OCI-LY1 (cell line): ENCODE measurements at regions not wholly inside any gene's neighbourhood (a gene's known extent, or its start where the extent isn't known, plus 50 kb on each side); places are given as distances from the start of the nearest gene placed in this dataset.

Experiments used
- H2AFZ ChIP-seq: fragments of 200-600 bp; sonication (generic), shearing (Covaris generic); 2 replicates; pipeline ENCODE4 v1.6.0; 2014; ENCODE audit warnings: antibody characterized with exemption, mild to moderate bottlenecking, low read length
- H3F3A ChIP-seq: fragments of 200-600 bp; sonication (generic), shearing (Covaris generic); 2 replicates; pipeline ENCODE4 v1.6.0; 2014; ENCODE audit warnings: mild to moderate bottlenecking, antibody characterized with exemption, low read length, moderate library complexity; ENCODE audit not compliant: insufficient read depth
- H3K27ac ChIP-seq: fragments of 200-600 bp; sonication (generic); 2 replicates; pipeline ENCODE4 v1.5.1; 2014; ENCODE audit warnings: low read length, mixed run types, mild to moderate bottlenecking, low read depth; ENCODE audit not compliant: poor library complexity, severe bottlenecking
- H3K27me3 ChIP-seq: fragments of 200-600 bp; sonication (generic); 2 replicates; pipeline ENCODE4 v1.6.0; 2014; ENCODE audit warnings: antibody characterized with exemption, mild to moderate bottlenecking, low read length, moderate library complexity; ENCODE audit not compliant: insufficient read depth
- H3K36me3 ChIP-seq: fragments of 200-600 bp; sonication (generic); 2 replicates; pipeline ENCODE4 v1.6.1; 2014; ENCODE audit warnings: mild to moderate bottlenecking, antibody characterized with exemption, low read length, moderate library complexity, mixed read lengths; ENCODE audit not compliant: insufficient read depth
- H3K4me1 ChIP-seq: fragments of 200-600 bp; sonication (generic); 2 replicates; pipeline ENCODE4 v1.5.1; 2014; ENCODE audit warnings: mild to moderate bottlenecking, low read length, moderate library complexity; ENCODE audit not compliant: insufficient read depth, severe bottlenecking
- H3K4me2 ChIP-seq: fragments of 200-600 bp; sonication (generic), shearing (Covaris generic); 2 replicates; pipeline ENCODE4 v1.6.1; 2014; ENCODE audit warnings: low read length
- H3K4me3 ChIP-seq: fragments of 200-600 bp; sonication (generic); 2 replicates; pipeline ENCODE4 v1.5.1; 2014; ENCODE audit warnings: low read length, low read depth, mild to moderate bottlenecking, mixed read lengths; ENCODE audit not compliant: poor library complexity, severe bottlenecking
- H3K79me2 ChIP-seq: fragments of 200-600 bp; shearing (Covaris generic); 2 replicates; pipeline ENCODE4 v1.6.1; 2016; ENCODE audit warnings: mixed run types, low read length, mixed read lengths; ENCODE audit not compliant: insufficient read depth
- H3K9ac ChIP-seq: fragments of 200-600 bp; sonication (generic), shearing (Covaris generic); 2 replicates; pipeline ENCODE4 v1.6.1; 2014; ENCODE audit warnings: mild to moderate bottlenecking, low read length, mixed read lengths
- H3K9me2 ChIP-seq: fragments of 200-600 bp; sonication (generic), shearing (Covaris generic); 2 replicates; pipeline ENCODE4 v1.6.1; 2014; ENCODE audit warnings: low read depth, mild to moderate bottlenecking, low read length, mixed read lengths
- H3K9me3 ChIP-seq: fragments of 200-600 bp; shearing (Covaris generic); 2 replicates; pipeline ENCODE4 v1.6.1; 2014; ENCODE audit warnings: low read length, mixed read lengths
- H4K20me1 ChIP-seq: fragments of 200-600 bp; sonication (generic), shearing (Covaris generic); 2 replicates; pipeline ENCODE4 v1.6.0; 2016; ENCODE audit warnings: mild to moderate bottlenecking, low read length; ENCODE audit not compliant: insufficient read depth
- CTCF ChIP-seq: fragments of 200-600 bp; sonication (generic), shearing (Covaris generic); IDR thresholded peaks from 2 replicates; pipeline ENCODE4 v1.5.1; 2017; ENCODE audit warnings: mild to moderate bottlenecking, antibody characterized with exemption, low read length, moderate library complexity, mixed read lengths
- EZH2 ChIP-seq: fragments of 200-600 bp; sonication (generic), shearing (Covaris generic); IDR thresholded peaks from 2 replicates; pipeline ENCODE4 v1.8.0; 2017; ENCODE audit warnings: borderline replicate concordance, mixed run types, mild to moderate bottlenecking, antibody characterized with exemption, low read length, moderate library complexity, mixed read lengths

DNA sequence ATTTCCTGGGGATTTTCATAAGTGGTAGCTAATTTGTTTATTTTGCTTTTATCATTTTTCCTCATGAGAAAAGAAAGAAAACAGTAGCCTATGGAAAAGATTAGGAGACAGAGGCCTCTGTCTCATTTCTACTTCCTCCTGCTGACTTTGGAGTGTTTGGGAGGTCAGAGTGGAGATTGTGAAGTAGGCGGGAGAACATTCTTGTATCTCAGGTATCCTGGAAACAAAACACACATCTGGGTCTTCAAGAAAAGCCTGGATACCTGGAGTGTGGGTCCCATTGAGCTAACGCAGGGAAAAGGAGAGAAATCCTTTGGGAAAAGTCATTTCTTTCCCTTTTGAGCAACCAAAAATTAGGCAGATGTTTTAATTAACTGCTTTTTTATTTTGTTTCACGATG lies 161.5 kb upstream of the DMAC1 start:
- no peaks in the 10 kb centered on the region for H3K79me2 ChIP-seq
- no peak overlapping the region for H2AFZ ChIP-seq
- no peak overlapping the region for H3K4me3 ChIP-seq
- H3K9ac ChIP-seq: no peak overlapping the region
- H3K27me3 ChIP-seq: no peaks in the 10 kb centered on the region
- H3F3A ChIP-seq: no peaks in the 10 kb centered on the region
- no peak overlapping the region for H3K4me2 ChIP-seq
- H3K27ac ChIP-seq: no peak overlapping the region
- no peaks in the 10 kb centered on the region for H3K9me2 ChIP-seq
- no peaks in the 10 kb centered on the region for H3K36me3 ChIP-seq
- H3K4me1 ChIP-seq: peaks cover 8% of the 10 kb centered on the region
- H3K9me3 ChIP-seq: no peaks in the 10 kb centered on the region
- H4K20me1 ChIP-seq: no peaks in the 10 kb centered on the region
- TF ChIP-seq EZH2 (no peak), CTCF (no peak)

GRCh38 chr9:7960320-7961050 lies 160.9 kb upstream of the DMAC1 start:
- TF ChIP-seq EZH2 (no peak), CTCF (no peak)
- H3K9me3 ChIP-seq: no peaks in the 10 kb centered on the region
- H3K9ac ChIP-seq: no peak overlapping the region
- H3K4me2 ChIP-seq: no peak overlapping the region
- H3K4me1 ChIP-seq: peaks cover 11% of the 10 kb centered on the region
- no peak overlapping the region for H3K27ac ChIP-seq
- no peaks in the 10 kb centered on the region for H3K36me3 ChIP-seq
- no peaks in the 10 kb centered on the region for H3K9me2 ChIP-seq
- H3K27me3 ChIP-seq: no peaks in the 10 kb centered on the region
- H3K4me3 ChIP-seq: no peak overlapping the region
- H3K79me2 ChIP-seq: no peaks in the 10 kb centered on the region
- H3F3A ChIP-seq: no peaks in the 10 kb centered on the region
- no peaks in the 10 kb centered on the region for H4K20me1 ChIP-seq
- no peak overlapping the region for H2AFZ ChIP-seq

- no peaks in the 10 kb centered on the region for H4K20me1 ChIP-seq
- no peak overlapping the region for H3K4me2 ChIP-seq
- H3K27ac ChIP-seq: no peak overlapping the region
- no peaks in the 10 kb centered on the region for H3K27me3 ChIP-seq
- H2AFZ ChIP-seq: no peak overlapping the region
- no peaks in the 10 kb centered on the region for H3K9me3 ChIP-seq
- H3K9ac ChIP-seq: no peak overlapping the region
- H3K9me2 ChIP-seq: no peaks in the 10 kb centered on the region
- no peaks in the 10 kb centered on the region for H3K36me3 ChIP-seq
- H3K4me3 ChIP-seq: no peak overlapping the region
- TF ChIP-seq EZH2 (no peak), CTCF (no peak)
- H3F3A ChIP-seq: no peaks in the 10 kb centered on the region
- H3K4me1 ChIP-seq: peaks cover 15% of the 10 kb centered on the region
- no peaks in the 10 kb centered on the region for H3K79me2 ChIP-seq
Observed at GRCh38 chr9:7957803-7958202, 158.2 kb upstream of the DMAC1 start.
